OCI-LY3 (cell line): ENCODE measurements at regions not wholly inside any gene's neighbourhood (a gene's known extent, or its start where the extent isn't known, plus 50 kb on each side); places are given as distances from the start of the nearest gene placed in this dataset.
"Not testable (repeated sequence)": the region's sequence is repeated elsewhere in the genome, so short reads cannot be mapped to it uniquely, and the experiment has no call there.

Source experiments
- H2AFZ ChIP-seq: fragments of 200-600, 300-600 bp; shearing (Covaris generic); 2 replicates; pipeline ENCODE4 v1.6.0; 2014; ENCODE audit warnings: antibody characterized with exemption, low read depth, low read length
- H3K27ac ChIP-seq: fragments of 200-600, 300-600 bp; sonication (generic); 2 replicates; pipeline ENCODE4 v1.5.1; 2014; ENCODE audit warnings: mild to moderate bottlenecking, low read length, moderate library complexity, mixed read lengths
- H3K27me3 ChIP-seq: fragments of 200-600, 300-600 bp; sonication (generic); 2 replicates; pipeline ENCODE4 v1.6.1; 2014; ENCODE audit warnings: low read depth, low read length, mixed read lengths
- H3K36me3 ChIP-seq: fragments of 200-600, 300-600 bp; sonication (generic); replicated peaks from 2 replicates; pipeline ENCODE3; 2014; ENCODE audit warnings: low read depth, low read length, mixed read lengths
- H3K4me1 ChIP-seq: fragments of 300-600, 200-600 bp; sonication (generic); 2 replicates; pipeline ENCODE4 v1.6.1; 2014; ENCODE audit warnings: low read length, mixed read lengths
- H3K4me2 ChIP-seq: fragments of 200-600, 300-600 bp; sonication (generic); 2 replicates; pipeline ENCODE4 v1.6.1; 2014; ENCODE audit warnings: low read length, mixed read lengths
- H3K4me3 ChIP-seq: fragments of 300-600, 200-600 bp; sonication (generic); 2 replicates; pipeline ENCODE4 v1.5.1; 2014; ENCODE audit warnings: antibody characterized with exemption, mild to moderate bottlenecking, low read length, moderate library complexity
- H3K79me2 ChIP-seq: fragments of 300-600, 200-600 bp; shearing (Covaris generic); 2 replicates; pipeline ENCODE4 v1.6.1; 2014; ENCODE audit warnings: mild to moderate bottlenecking, low read length, mixed read lengths
- H3K9ac ChIP-seq: fragments of 300-600, 200-600 bp; shearing (Covaris generic); 2 replicates; pipeline ENCODE4 v1.6.0; 2014; ENCODE audit warnings: mild to moderate bottlenecking, low read length, moderate library complexity
- H3K9me3 ChIP-seq: fragments of 200-600, 300-600 bp; shearing (Covaris generic); 2 replicates; pipeline ENCODE4 v1.6.1; 2014; ENCODE audit warnings: low read length, mixed read lengths; ENCODE audit not compliant: insufficient read depth
- H4K20me1 ChIP-seq: fragments of 200-600, 300-600 bp; sonication (generic); 2 replicates; pipeline ENCODE4 v1.6.1; 2016; ENCODE audit warnings: low read length, mixed read lengths; ENCODE audit not compliant: insufficient read depth
- EZH2phosphoT487 ChIP-seq: fragments of 200-600 bp; shearing (Covaris generic); IDR thresholded peaks from 2 replicates; pipeline ENCODE4 v1.6.1; 2018; ENCODE audit warnings: antibody characterized with exemption, mixed run types, low read depth
- TF ChIP-seq, protein P1 (sequence below): fragments of 200-600, 300-600 bp; sonication (generic); IDR thresholded peaks from 2 replicates; pipeline ENCODE4 v1.5.1; 2014; ENCODE audit warnings: antibody characterized with exemption, low read length, low read depth

GRCh38 chr4:133275246-133275645 is 126.2 kb downstream of the PCDH10 start:
- H3K27ac ChIP-seq: no peak overlapping the region
- no peaks in the 10 kb centered on the region for H3K79me2 ChIP-seq

DNA sequence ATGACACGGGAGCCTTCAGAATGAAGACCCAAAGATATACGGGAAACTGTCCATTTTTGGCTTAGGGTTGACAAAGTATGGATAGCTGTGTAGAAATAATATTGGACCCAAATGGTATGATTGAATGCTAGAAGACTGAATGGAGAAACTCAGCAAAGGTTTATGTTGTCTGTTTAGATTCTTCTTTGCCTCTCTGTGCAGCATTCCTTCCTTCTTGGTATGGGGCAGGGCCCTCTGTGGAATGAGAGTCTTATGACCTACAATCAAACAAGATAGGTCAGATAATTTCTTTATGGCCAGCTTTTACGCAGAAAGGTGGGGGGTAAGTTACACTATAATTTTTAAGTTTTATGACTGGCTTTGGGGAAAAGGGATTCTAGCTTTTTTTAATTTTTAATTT is 124.3 kb downstream of the PCDH10 start:
- no peak overlapping the region for H3K27ac ChIP-seq
- no peak overlapping the region for H3K4me3 ChIP-seq
- no peak for TF ChIP-seq EZH2phosphoT487
- TF ChIP-seq, protein P1, sequence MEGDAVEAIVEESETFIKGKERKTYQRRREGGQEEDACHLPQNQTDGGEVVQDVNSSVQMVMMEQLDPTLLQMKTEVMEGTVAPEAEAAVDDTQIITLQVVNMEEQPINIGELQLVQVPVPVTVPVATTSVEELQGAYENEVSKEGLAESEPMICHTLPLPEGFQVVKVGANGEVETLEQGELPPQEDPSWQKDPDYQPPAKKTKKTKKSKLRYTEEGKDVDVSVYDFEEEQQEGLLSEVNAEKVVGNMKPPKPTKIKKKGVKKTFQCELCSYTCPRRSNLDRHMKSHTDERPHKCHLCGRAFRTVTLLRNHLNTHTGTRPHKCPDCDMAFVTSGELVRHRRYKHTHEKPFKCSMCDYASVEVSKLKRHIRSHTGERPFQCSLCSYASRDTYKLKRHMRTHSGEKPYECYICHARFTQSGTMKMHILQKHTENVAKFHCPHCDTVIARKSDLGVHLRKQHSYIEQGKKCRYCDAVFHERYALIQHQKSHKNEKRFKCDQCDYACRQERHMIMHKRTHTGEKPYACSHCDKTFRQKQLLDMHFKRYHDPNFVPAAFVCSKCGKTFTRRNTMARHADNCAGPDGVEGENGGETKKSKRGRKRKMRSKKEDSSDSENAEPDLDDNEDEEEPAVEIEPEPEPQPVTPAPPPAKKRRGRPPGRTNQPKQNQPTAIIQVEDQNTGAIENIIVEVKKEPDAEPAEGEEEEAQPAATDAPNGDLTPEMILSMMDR: no peak
- H3K4me2 ChIP-seq: no peak overlapping the region
- H3K36me3 ChIP-seq: no peaks in the 10 kb centered on the region
- peaks cover 8% of the 10 kb centered on the region for H3K4me1 ChIP-seq
- no peak overlapping the region for H3K9ac ChIP-seq
- H3K9me3 ChIP-seq: no peaks in the 10 kb centered on the region
- no peaks in the 10 kb centered on the region for H4K20me1 ChIP-seq
- H3K79me2 ChIP-seq: no peaks in the 10 kb centered on the region
- no peak overlapping the region for H2AFZ ChIP-seq
- no peaks in the 10 kb centered on the region for H3K27me3 ChIP-seq

More at GRCh38 chr4:133275246-133275645, 126.2 kb downstream of the PCDH10 start:
- no peak overlapping the region for H3K9ac ChIP-seq
- no peaks in the 10 kb centered on the region for H3K9me3 ChIP-seq
- H3K4me1 ChIP-seq: peaks cover 6% of the 10 kb centered on the region
- no peak overlapping the region for H3K4me3 ChIP-seq
- TF ChIP-seq, protein P1: no peak
- TF ChIP-seq EZH2phosphoT487: no peak
- H2AFZ ChIP-seq: no peak overlapping the region
- H3K4me2 ChIP-seq: no peak overlapping the region
- H4K20me1 ChIP-seq: no peaks in the 10 kb centered on the region
- H3K27me3 ChIP-seq: no peaks in the 10 kb centered on the region
- H3K36me3 ChIP-seq: no peaks in the 10 kb centered on the region

GRCh38 chr4:133270021-133270570 is 121.0 kb downstream of the PCDH10 start:
- Histone ChIP-seq H3K4me3 (no peak overlapping the region), H3K9me3 (no peaks in the 10 kb centered on the region), H3K9ac (no peak overlapping the region), H3K4me2 (peak overlapping the region; percentile 8; the same call in 1 of the 2 replicates), H4K20me1 (no peaks in the 10 kb centered on the region), H3K36me3 (no peaks in the 10 kb centered on the region), H3K79me2 (no peaks in the 10 kb centered on the region), H3K4me1 (peaks cover 8% of the 10 kb centered on the region), H3K27ac (no peak overlapping the region), H2AFZ (peak overlapping the region; percentile 57; the same call in 1 of the 2 replicates), H3K27me3 (no peaks in the 10 kb centered on the region)
- TF ChIP-seq, protein P1: no peak
- TF ChIP-seq EZH2phosphoT487: no peak

DNA sequence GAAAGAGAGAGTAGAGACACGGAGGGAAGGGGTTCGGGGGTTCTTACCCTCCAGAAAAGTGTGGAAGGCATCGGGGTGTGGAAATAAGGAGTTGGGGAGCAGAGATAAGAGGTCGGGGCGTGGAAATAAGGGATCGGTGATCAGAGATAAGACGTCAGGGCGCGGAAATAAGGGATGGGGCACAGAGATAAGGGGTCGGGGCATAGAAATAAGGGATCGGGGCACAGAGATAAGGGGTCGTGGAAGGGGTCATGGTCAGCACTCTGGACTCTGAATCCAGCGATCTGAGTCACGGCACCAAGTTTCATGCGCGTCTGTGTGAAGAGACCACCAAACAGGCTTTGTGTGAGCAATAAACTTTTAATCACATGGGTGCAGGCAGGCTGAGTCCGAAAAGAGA is 119.1 kb downstream of the PCDH10 start:
- Histone ChIP-seq H3K4me2 (no peak overlapping the region), H3K9ac (no peak overlapping the region), H4K20me1 (no peaks in the 10 kb centered on the region), H3K9me3 (no peaks in the 10 kb centered on the region), H3K4me3 (no peak overlapping the region), H3K36me3 (no peaks in the 10 kb centered on the region), H3K79me2 (no peaks in the 10 kb centered on the region), H2AFZ (no peak overlapping the region), H3K4me1 (peaks cover 8% of the 10 kb centered on the region), H3K27ac (no peak overlapping the region), H3K27me3 (no peaks in the 10 kb centered on the region)
- TF ChIP-seq, protein P1: no peak
- no peak for TF ChIP-seq EZH2phosphoT487

DNA sequence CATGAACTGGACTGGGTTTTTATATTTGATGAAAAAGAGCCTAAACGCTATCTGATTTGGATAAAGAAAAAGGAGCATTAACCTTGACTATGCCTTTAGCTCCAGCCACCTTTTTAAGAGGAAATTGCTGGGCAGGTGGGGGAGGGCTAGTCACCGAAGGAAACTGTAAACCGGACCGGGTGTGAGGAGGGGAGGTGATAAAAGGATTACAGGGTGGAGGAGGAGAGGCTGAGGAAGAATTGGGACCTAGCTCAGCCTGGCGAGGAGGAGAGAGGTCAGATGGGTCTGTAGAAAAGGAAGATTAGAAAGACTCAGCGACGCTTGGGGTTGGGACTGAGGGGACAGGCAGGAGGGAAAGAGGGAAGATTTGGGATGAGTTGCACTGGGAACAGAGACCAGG is 118.4 kb downstream of the PCDH10 start:
- H3K9me3 ChIP-seq, H3K4me1 ChIP-seq, H2AFZ ChIP-seq, H3K4me3 ChIP-seq, H3K27me3 ChIP-seq, H3K79me2 ChIP-seq, H3K36me3 ChIP-seq, H3K27ac ChIP-seq, H3K9ac ChIP-seq, H4K20me1 ChIP-seq, H3K4me2 ChIP-seq: not testable (repeated sequence)

DNA sequence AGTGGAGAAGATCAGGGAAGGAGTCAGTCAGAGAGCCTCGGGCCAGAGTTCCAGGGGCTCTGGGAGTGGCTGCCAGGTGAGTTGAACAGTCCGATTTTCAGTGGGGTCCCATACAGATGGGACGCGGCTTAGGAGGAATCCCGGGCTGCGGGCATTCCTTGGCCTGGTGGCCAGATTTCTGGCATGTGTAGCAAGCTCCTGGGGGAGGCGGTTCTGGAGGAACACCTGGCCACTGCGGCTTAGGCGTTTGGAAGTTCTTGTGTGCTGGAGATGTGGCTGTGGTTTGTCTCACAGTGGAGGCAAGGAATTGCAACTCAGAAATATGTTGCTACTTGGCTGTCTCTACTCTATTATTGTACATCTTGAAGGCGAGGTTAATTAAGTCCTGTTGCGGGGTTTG is 117.9 kb downstream of the PCDH10 start:
- H3K9ac ChIP-seq, H3K4me1 ChIP-seq, H4K20me1 ChIP-seq, H2AFZ ChIP-seq, H3K36me3 ChIP-seq, H3K79me2 ChIP-seq, H3K9me3 ChIP-seq, H3K27me3 ChIP-seq, H3K4me3 ChIP-seq, H3K27ac ChIP-seq, H3K4me2 ChIP-seq: not testable (repeated sequence)
